Choroid plexus epithelial cell (primary cell): ENCODE measurements at regions not wholly inside any gene's neighbourhood (a gene's known extent, or its start where the extent isn't known, plus 50 kb on each side); places are given as distances from the start of the nearest gene placed in this dataset.
"Not testable (repeated sequence)": the region's sequence is repeated elsewhere in the genome, so short reads cannot be mapped to it uniquely, and the experiment has no call there.

Experiments used
- DNase-seq: peaks from one replicate; pipeline ENCODE4 v3.0.0-alpha.2; 2010; ENCODE audit warnings: low read depth
- H3K4me3 ChIP-seq: 2 replicates; pipeline ENCODE4 v1.5.1; 2011; ENCODE audit warnings: low read depth, mild to moderate bottlenecking, control low read depth, low read length, moderate library complexity
- TF ChIP-seq, protein P1 (sequence below): conservative IDR thresholded peaks from 2 replicates; pipeline ENCODE4 v1.5.1; 2011; ENCODE audit warnings: low read depth, mild to moderate bottlenecking, control low read depth, inconsistent platforms, low read length, moderate library complexity

DNA sequence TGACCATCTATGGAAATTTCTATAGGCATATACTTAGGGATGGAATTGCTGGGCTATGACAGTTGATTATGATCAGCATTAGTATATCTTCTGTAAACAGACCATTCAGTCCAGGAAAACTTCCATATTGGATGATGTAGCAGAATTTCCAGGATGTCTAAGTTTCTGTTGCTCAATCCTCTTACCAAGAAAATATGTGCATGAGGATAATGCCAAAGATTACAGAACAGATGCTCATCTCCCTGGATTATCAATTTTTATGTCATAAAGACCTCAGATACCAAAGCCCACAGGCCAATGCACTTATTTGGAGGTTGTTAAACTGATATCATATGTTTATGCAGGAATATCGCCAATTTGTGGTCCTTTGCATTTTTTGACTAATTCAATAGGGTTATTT lies 354.4 kb upstream of the FLRT2 start:
- no peak overlapping the region for H3K4me3 ChIP-seq
- TF ChIP-seq, protein P1, sequence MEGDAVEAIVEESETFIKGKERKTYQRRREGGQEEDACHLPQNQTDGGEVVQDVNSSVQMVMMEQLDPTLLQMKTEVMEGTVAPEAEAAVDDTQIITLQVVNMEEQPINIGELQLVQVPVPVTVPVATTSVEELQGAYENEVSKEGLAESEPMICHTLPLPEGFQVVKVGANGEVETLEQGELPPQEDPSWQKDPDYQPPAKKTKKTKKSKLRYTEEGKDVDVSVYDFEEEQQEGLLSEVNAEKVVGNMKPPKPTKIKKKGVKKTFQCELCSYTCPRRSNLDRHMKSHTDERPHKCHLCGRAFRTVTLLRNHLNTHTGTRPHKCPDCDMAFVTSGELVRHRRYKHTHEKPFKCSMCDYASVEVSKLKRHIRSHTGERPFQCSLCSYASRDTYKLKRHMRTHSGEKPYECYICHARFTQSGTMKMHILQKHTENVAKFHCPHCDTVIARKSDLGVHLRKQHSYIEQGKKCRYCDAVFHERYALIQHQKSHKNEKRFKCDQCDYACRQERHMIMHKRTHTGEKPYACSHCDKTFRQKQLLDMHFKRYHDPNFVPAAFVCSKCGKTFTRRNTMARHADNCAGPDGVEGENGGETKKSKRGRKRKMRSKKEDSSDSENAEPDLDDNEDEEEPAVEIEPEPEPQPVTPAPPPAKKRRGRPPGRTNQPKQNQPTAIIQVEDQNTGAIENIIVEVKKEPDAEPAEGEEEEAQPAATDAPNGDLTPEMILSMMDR: no peak
- DNase-seq: peak; percentile 59

DNA sequence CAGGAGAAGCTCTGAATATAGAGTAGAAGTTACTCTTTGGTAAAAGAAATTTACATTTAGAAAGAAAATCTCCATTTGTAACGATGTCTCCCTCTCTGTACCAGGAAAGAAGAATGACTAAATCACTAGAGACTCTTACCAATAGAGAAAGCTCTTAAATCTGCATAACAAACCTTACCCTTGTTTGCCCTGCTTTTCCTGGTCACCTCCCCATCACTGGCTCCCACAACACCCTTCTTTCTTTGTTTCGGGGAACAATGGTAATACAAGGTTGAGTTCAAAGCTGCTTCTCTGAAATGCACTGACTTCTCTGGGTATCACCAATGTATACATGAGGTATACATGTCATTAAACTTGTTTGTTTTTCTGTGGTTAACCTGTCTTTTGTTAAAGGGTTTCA lies 351.1 kb upstream of the FLRT2 start:
- no peak for DNase-seq
- TF ChIP-seq, protein P1: no peak
- H3K4me3 ChIP-seq: no peak overlapping the region

DNA sequence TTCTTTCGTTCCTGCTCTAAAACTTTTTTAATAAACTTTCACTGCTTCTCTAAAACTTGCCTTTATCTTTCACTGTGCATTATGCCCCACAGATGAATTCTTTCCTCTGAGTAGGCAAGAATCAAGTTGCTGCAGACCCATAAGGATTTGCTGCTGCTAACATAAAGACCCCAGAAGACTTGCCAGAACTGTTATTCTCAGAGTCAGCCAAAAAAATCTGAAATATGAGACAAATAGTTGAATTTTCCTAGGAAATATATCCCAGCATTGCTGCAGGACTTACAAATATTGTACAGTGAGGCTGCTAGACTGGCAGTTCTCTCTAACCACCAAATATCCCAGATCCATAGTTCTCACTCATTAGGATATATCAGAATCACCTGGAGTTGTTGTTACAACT lies 349.1 kb upstream of the FLRT2 start:
- TF ChIP-seq, protein P1: no peak

DNA sequence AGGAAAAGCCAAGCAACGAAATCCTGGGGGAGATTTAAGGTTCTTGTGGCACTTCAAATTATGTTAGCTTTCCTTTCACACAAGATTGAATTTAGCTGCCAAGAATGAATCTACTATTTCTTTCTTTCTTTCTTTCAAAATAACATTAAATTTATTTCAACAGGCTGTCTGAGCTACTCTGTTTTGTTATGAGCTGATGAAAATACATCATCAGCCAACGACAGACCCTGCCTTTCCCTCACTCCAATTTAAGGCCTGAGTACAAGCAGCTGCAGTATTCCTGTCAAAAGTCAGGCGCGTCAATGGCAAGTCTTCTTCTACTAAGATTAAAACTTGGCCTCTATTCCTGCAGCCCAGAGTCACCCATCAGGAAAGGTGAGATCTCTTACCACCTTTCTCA lies 347.7 kb upstream of the FLRT2 start:
- no peak overlapping the region for H3K4me3 ChIP-seq
- TF ChIP-seq, protein P1: no peak
- no peak for DNase-seq

More for the DNA sequence above, 349.1 kb upstream of the FLRT2 start:
- DNase-seq: no peak
- H3K4me3 ChIP-seq: no peak overlapping the region

DNA sequence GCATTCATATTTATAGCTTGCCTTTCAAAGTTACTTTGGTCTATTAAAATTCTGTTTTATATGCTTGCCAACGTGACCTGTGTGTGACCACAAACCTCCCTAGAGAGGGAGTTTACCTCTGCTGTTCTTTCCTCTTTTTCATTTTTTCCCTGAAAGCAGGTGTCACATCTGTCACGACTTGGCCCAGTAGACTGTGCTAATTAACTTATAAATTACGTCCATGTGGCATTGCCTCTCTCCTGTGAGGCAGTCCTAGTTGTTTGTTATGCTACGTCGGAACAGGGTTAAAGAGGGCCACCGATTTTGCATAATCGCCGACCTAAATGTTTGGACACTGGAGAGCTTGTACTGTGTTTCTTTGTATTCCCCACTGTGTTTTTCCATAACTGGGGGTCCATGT lies 343.9 kb upstream of the FLRT2 start:
- DNase-seq: no peak
- TF ChIP-seq, protein P1: no peak
- H3K4me3 ChIP-seq: no peak overlapping the region

DNA sequence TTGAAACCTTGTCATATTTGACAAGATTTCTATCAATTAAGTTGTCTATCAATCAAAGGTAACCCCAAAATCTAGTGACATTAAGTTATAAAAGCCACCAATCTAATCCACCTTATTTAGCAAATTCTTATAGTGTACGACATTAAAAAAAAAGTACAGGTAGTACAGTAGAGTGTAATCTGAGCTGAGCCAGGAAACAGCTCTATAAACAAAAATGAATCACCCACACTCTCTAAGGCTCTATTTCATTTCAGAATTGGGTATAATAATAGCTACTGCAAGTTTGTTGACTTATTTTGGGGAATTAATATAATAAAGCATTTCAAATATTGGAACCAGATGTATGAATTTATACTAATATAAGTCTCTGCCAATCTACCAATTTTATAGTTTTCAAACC lies 342.4 kb upstream of the FLRT2 start:
- TF ChIP-seq, protein P1: no peak
- peak; percentile 45 for DNase-seq
- no peak overlapping the region for H3K4me3 ChIP-seq

DNA sequence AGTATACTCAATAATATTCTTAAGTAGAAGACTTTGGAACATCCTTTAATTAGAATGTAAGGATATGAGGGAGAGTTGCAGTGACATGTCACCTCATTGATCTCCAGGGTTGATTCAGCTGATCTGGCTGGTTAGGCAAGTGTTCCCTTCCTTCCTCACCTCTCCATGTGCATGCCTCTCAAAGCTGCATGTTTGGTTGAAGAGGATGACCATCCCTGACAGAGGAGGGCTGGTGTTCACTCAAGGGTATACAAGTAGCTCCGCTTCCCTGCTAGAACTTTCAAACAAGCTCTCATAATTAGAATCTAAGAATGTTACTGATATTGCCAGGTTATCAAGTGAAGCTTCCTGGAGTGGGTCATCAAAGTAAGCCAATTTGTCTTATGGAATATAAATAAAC lies 341.1 kb upstream of the FLRT2 start:
- DNase-seq: no peak
- no peak overlapping the region for H3K4me3 ChIP-seq
- TF ChIP-seq, protein P1: no peak

DNA sequence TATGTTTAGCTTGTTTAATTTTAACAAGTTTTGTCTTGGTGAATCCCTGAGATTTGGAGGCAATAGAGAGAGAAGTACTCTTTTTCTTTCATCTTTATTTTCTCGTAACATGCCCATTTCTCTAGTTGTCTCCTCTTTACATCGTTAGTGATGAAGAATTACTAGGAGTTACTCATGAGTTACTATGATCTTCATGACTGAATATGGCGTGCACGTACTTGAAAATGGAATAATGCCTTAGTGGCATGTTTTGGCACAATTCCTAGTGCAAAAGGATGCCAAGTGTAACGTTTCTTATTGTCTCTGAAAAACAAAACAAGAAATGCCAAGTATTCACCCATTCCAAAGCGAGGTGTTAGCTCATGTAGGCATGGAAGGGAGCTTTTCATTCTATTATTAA lies 340.7 kb upstream of the FLRT2 start:
- H3K4me3 ChIP-seq, DNase-seq: not testable (repeated sequence)
